H9 (cell line): ENCODE measurements at regions not wholly inside any gene's neighbourhood (a gene's known extent, or its start where the extent isn't known, plus 50 kb on each side); places are given as distances from the start of the nearest gene placed in this dataset.

Source experiments
- DNase-seq: peaks from one replicate; pipeline ENCODE4 v3.0.0-alpha.2; 2017
- H2AFZ ChIP-seq: one replicate; pipeline ENCODE4 v1.6.1; 2013; ENCODE audit warnings: mild to moderate bottlenecking, low read length, control low read depth, moderate library complexity
- H2AK5ac ChIP-seq: 2 replicates; pipeline ENCODE4 v1.6.1; 2013; ENCODE audit warnings: low read length, control low read depth, mixed read lengths; ENCODE audit not compliant: insufficient read length
- H2BK120ac ChIP-seq: one replicate; pipeline ENCODE4 v1.6.1; 2013; ENCODE audit warnings: low read depth, mild to moderate bottlenecking, low read length, control low read depth, inconsistent platforms; ENCODE audit not compliant: poor library complexity, severe bottlenecking
- H2BK12ac ChIP-seq: 2 replicates; pipeline ENCODE4 v1.6.1; 2013; ENCODE audit warnings: low read length, control low read depth, mixed read lengths, low read depth; ENCODE audit not compliant: insufficient read length
- H2BK15ac ChIP-seq: 2 replicates; pipeline ENCODE4 v1.6.1; 2013; ENCODE audit warnings: low read depth, low read length, control low read depth
- H2BK20ac ChIP-seq: one replicate; pipeline ENCODE4 v1.6.1; 2013; ENCODE audit warnings: low read depth, mild to moderate bottlenecking, low read length, control low read depth, inconsistent platforms; ENCODE audit not compliant: poor library complexity, severe bottlenecking
- H2BK5ac ChIP-seq: 2 replicates; pipeline ENCODE4 v1.6.1; 2013; ENCODE audit warnings: low read length, control low read depth, mixed read lengths; ENCODE audit not compliant: insufficient read length
- H3K14ac ChIP-seq: 2 replicates; pipeline ENCODE4 v1.6.1; 2013; ENCODE audit warnings: low read length, control low read depth; ENCODE audit not compliant: insufficient read depth
- H3K18ac ChIP-seq: 2 replicates; pipeline ENCODE4 v1.6.1; 2013; ENCODE audit warnings: low read depth, mild to moderate bottlenecking, mixed read lengths, low read length, control low read depth; ENCODE audit not compliant: insufficient read length
- H3K23ac ChIP-seq: 2 replicates; pipeline ENCODE4 v1.6.1; 2013; ENCODE audit warnings: low read length, control low read depth, mixed read lengths, low read depth; ENCODE audit not compliant: insufficient read length
- H3K23me2 ChIP-seq: 2 replicates; pipeline ENCODE4 v1.6.1; 2013; ENCODE audit warnings: low read depth, mild to moderate bottlenecking, mixed read lengths, low read length, control low read depth; ENCODE audit not compliant: insufficient read length, poor library complexity, severe bottlenecking
- H3K27ac ChIP-seq: 2 replicates; pipeline ENCODE4 v1.5.1; 2013; ENCODE audit warnings: low read length, control low read depth, mixed read lengths, low read depth; ENCODE audit not compliant: insufficient read length
- H3K27me3 ChIP-seq: 2 replicates; pipeline ENCODE4 v1.6.1; 2013; ENCODE audit warnings: low read length, control low read depth, inconsistent platforms; ENCODE audit not compliant: insufficient read depth
- H3K4ac ChIP-seq: 2 replicates; pipeline ENCODE4 v1.6.1; 2013; ENCODE audit warnings: low read depth, mild to moderate bottlenecking, control low read depth, inconsistent platforms, low read length, moderate library complexity
- H3K4me1 ChIP-seq: 2 replicates; pipeline ENCODE4 v1.6.1; 2013; ENCODE audit warnings: low read length, control low read depth, inconsistent platforms; ENCODE audit not compliant: insufficient read depth
- H3K4me2 ChIP-seq: 2 replicates; pipeline ENCODE4 v1.6.1; 2013; ENCODE audit warnings: low read length, control low read depth, mixed read lengths; ENCODE audit not compliant: insufficient read length, insufficient read depth
- H3K56ac ChIP-seq: 2 replicates; pipeline ENCODE4 v1.6.1; 2013; ENCODE audit warnings: low read depth, mild to moderate bottlenecking, mixed read lengths, low read length, control low read depth; ENCODE audit not compliant: insufficient read length
- H3K79me1 ChIP-seq: 2 replicates; pipeline ENCODE4 v1.6.1; 2013; ENCODE audit warnings: low read depth, mild to moderate bottlenecking, moderate library complexity, low read length, control low read depth, inconsistent platforms; ENCODE audit not compliant: insufficient read depth, poor library complexity, severe bottlenecking
- H3K79me2 ChIP-seq: 2 replicates; pipeline ENCODE4 v1.6.1; 2013; ENCODE audit warnings: low read length, control low read depth, inconsistent platforms; ENCODE audit not compliant: insufficient read depth
- H3K9ac ChIP-seq: 2 replicates; pipeline ENCODE4 v1.6.1; 2013; ENCODE audit warnings: low read length, control low read depth, mixed read lengths; ENCODE audit not compliant: insufficient read length; ENCODE audit errors: extremely low read depth
- H3K9me3 ChIP-seq: one replicate; pipeline ENCODE4 v1.6.1; 2013; ENCODE audit warnings: low read depth, low read length, inconsistent platforms; ENCODE audit not compliant: control insufficient read depth
- H3T11ph ChIP-seq: one replicate; pipeline ENCODE4 v1.6.1; 2013; ENCODE audit warnings: mild to moderate bottlenecking, low read length, control low read depth, inconsistent platforms
- H4K20me1 ChIP-seq: one replicate; pipeline ENCODE4 v1.6.1; 2013; ENCODE audit not compliant: control insufficient read depth, insufficient read length, insufficient read depth
- H4K5ac ChIP-seq: 2 replicates; pipeline ENCODE4 v1.6.1; 2013; ENCODE audit warnings: low read depth, mild to moderate bottlenecking, mixed read lengths, low read length, control low read depth; ENCODE audit not compliant: insufficient read length
- H4K8ac ChIP-seq: replicated peaks from 2 replicates; pipeline ENCODE4 v1.6.1; 2013; ENCODE audit warnings: low read length, control low read depth, mixed read lengths, low read depth; ENCODE audit not compliant: insufficient read length
- H4K91ac ChIP-seq: 2 replicates; pipeline ENCODE4 v1.6.1; 2013; ENCODE audit warnings: low read depth, mild to moderate bottlenecking, moderate library complexity, mixed read lengths, low read length, control low read depth; ENCODE audit not compliant: insufficient read length
- H3K27ac Mint-ChIP-seq, 3 experiments: 2 replicates in 2 of 3; 3 replicates in 1 of 3; pipeline ENCODE4 v1.8.0; 2020 to 2021; ENCODE audit warnings: mixed read lengths in 3 of 3, mild to moderate bottlenecking in 1 of 3, moderate library complexity in 1 of 3
- H3K27me3 Mint-ChIP-seq: 2 replicates; pipeline ENCODE4 v1.8.0; 2021; ENCODE audit warnings: low read depth, mild to moderate bottlenecking, moderate library complexity, mixed read lengths
- H3K36me3 Mint-ChIP-seq, 3 experiments: 2 replicates in 2 of 3; 3 replicates in 1 of 3; pipeline ENCODE4 v1.8.0; 2020 to 2021; ENCODE audit warnings: low read depth in 3 of 3, mixed read lengths in 3 of 3; ENCODE audit not compliant: insufficient read depth in 1 of 3
- H3K4me1 Mint-ChIP-seq, 2 experiments: 2 replicates each; pipeline ENCODE4 v1.8.0; 2020; ENCODE audit warnings: mixed read lengths in 2 of 2
- H3K4me3 Mint-ChIP-seq, 2 experiments: 2 replicates in 1 of 2; 3 replicates in 1 of 2; pipeline ENCODE4 v1.8.0; 2020 to 2021; ENCODE audit warnings: mild to moderate bottlenecking in 2 of 2, mixed read lengths in 2 of 2, moderate library complexity in 1 of 2
- H3K9me3 Mint-ChIP-seq, 2 experiments: 2 replicates in 1 of 2; 3 replicates in 1 of 2; pipeline ENCODE4 v1.8.0; 2020; ENCODE audit warnings: mild to moderate bottlenecking in 2 of 2, mixed read lengths in 2 of 2, moderate library complexity in 1 of 2
- WGBS: extraction: QIAGEN DNeasy Blood & Tissue Kit; methylation state at CpG from one replicate; pipeline ENCODE4 v1.1.7; 2013; ENCODE audit warnings: missing lambda C conversion rate, low lambda C conversion rate, mixed read lengths; ENCODE audit not compliant: insufficient read length; ENCODE audit errors: extremely low coverage; 5-methylcytosine and 5-hydroxymethylcytosine counted together
- TF ChIP-seq, protein P1 (sequence below): fragments of 200-600 bp; sonication (generic); conservative IDR thresholded peaks from 3 replicates; pipeline ENCODE4 v1.8.0; 2021; ENCODE audit warnings: antibody characterized with exemption, mild to moderate bottlenecking

DNA sequence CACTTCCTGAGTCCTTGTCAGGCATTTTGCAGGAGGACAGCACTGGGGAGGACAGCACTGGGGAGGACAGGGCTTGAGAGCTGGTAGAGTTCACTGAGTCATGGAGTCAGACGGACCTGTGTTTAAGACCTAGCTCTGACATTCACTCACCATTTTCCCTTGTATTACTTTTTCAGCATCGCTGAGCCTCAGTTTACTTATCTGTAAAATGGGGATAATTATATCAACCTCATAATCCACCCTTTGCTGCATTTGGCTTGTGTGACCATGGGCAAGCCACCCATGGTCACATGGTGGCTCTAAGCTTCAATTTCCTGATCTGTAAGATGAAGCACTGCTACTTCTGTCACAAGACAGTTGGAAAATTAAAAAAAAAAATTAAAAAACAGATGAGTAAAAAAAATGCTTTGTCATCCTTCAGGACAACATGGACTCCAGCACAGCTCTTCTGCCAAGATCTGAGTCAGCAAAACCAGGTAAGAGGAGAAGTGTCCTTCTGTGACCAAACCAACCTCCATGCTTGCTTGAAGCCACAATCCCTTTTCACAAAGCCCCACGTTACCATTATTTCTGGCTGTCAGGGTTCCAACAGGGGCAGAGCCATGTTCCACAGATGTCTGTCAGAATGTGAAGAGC, 275.5 kb downstream of the RAB28 start:
- H3K4me1 Mint-ChIP-seq, result no peaks in the 10 kb centered on the region
- no peak overlapping the region for H3K4me2 ChIP-seq
- no peak overlapping the region for H4K5ac ChIP-seq
- no peak overlapping the region for H3K18ac ChIP-seq
- no peak overlapping the region for H4K91ac ChIP-seq
- no peak for DNase-seq
- H3K23ac ChIP-seq, result no peak overlapping the region
- H2BK20ac ChIP-seq, result no peak overlapping the region
- H3K4me3 Mint-ChIP-seq, result no peak overlapping the region
- H2AK5ac ChIP-seq, result no peak overlapping the region
- no peak overlapping the region for H3K27ac ChIP-seq
- H3K14ac ChIP-seq, result no peak overlapping the region
- no peak overlapping the region for H3K56ac ChIP-seq
- no peaks in the 10 kb centered on the region for H3K27me3 Mint-ChIP-seq
- no peak overlapping the region for H2AFZ ChIP-seq
- no peak overlapping the region for H3K9ac ChIP-seq
- no peak overlapping the region for H2BK5ac ChIP-seq
- TF ChIP-seq, protein P1, sequence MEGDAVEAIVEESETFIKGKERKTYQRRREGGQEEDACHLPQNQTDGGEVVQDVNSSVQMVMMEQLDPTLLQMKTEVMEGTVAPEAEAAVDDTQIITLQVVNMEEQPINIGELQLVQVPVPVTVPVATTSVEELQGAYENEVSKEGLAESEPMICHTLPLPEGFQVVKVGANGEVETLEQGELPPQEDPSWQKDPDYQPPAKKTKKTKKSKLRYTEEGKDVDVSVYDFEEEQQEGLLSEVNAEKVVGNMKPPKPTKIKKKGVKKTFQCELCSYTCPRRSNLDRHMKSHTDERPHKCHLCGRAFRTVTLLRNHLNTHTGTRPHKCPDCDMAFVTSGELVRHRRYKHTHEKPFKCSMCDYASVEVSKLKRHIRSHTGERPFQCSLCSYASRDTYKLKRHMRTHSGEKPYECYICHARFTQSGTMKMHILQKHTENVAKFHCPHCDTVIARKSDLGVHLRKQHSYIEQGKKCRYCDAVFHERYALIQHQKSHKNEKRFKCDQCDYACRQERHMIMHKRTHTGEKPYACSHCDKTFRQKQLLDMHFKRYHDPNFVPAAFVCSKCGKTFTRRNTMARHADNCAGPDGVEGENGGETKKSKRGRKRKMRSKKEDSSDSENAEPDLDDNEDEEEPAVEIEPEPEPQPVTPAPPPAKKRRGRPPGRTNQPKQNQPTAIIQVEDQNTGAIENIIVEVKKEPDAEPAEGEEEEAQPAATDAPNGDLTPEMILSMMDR, result no peak
- no peak overlapping the region for H3K27ac Mint-ChIP-seq
- no peak overlapping the region for H4K8ac ChIP-seq
- no CpG with 5 or more reads among the region's 3 CpGs for WGBS
- no peaks in the 10 kb centered on the region for H3K9me3 Mint-ChIP-seq
- H3T11ph ChIP-seq, result no peak overlapping the region
- H3K27me3 ChIP-seq, result no peaks in the 10 kb centered on the region
- H2BK15ac ChIP-seq, result no peak overlapping the region
- H2BK12ac ChIP-seq, result no peak overlapping the region
- H3K4ac ChIP-seq, result no peak overlapping the region
- no peaks in the 10 kb centered on the region for H3K79me2 ChIP-seq
- H3K23me2 ChIP-seq, result no peaks in the 10 kb centered on the region
- H2BK120ac ChIP-seq, result no peak overlapping the region
- H3K9me3 ChIP-seq, result no peaks in the 10 kb centered on the region
- H4K20me1 ChIP-seq, result no peaks in the 10 kb centered on the region
- no peaks in the 10 kb centered on the region for H3K36me3 Mint-ChIP-seq
- H3K79me1 ChIP-seq, result no peaks in the 10 kb centered on the region
- H3K4me1 ChIP-seq, result no peaks in the 10 kb centered on the region
